ENCODE measurements at regions not wholly inside any gene's neighbourhood (a gene's known extent, or its start where the extent isn't known, plus 50 kb on each side); places are given as distances from the start of the nearest gene placed in this dataset.
"Not testable (repeated sequence)": the region's sequence is repeated elsewhere in the genome, so short reads cannot be mapped to it uniquely, and the experiment has no call there.

GRCh38 chr21:35473496-35473895 is 424.4 kb upstream of the RUNX1 start:
- no peak for DNase-seq (ENCODE audit: low spot score)

- peak; percentile 1 for DNase-seq (ENCODE audit: low spot score)
These were observed 421.4 kb upstream of the RUNX1 start for GRCh38 chr21:35470522-35470921.

- DNase-seq (ENCODE audit: low spot score) = no peak
These were observed 420.4 kb upstream of the RUNX1 start for GRCh38 chr21:35469498-35469897.

GRCh38 chr21:35468991-35469390 is 419.9 kb upstream of the RUNX1 start:
- DNase-seq (ENCODE audit: low spot score) = no peak

- DNase-seq (ENCODE audit: low spot score) = no peak
These were observed 418.5 kb upstream of the RUNX1 start for GRCh38 chr21:35467566-35467965.

- not testable (repeated sequence) for DNase-seq (ENCODE audit: low spot score)
These were observed 417.6 kb upstream of the RUNX1 start for GRCh38 chr21:35466681-35467080.

GRCh38 chr21:35465741-35466140 is 416.6 kb upstream of the RUNX1 start:
- no peak for DNase-seq (ENCODE audit: low spot score)

- DNase-seq (ENCODE audit: low spot score) = no peak
These were observed 412.6 kb upstream of the RUNX1 start for GRCh38 chr21:35461700-35462099.

GRCh38 chr21:35460441-35460840 is 411.3 kb upstream of the RUNX1 start:
- no peak for DNase-seq (ENCODE audit: low spot score)

GRCh38 chr21:35458405-35458804 is 409.3 kb upstream of the RUNX1 start:
- no peak for DNase-seq (ENCODE audit: low spot score)

GRCh38 chr21:35457097-35457804 is 408.1 kb upstream of the RUNX1 start:
- DNase-seq (ENCODE audit: low spot score) = no peak

GRCh38 chr21:35451276-35451675 is 402.2 kb upstream of the RUNX1 start:
- no peak for DNase-seq (ENCODE audit: low spot score)

- DNase-seq (ENCODE audit: low spot score) = no peak
These were observed 401.7 kb upstream of the RUNX1 start for GRCh38 chr21:35450830-35451229.

- no peak for DNase-seq (ENCODE audit: low spot score)
These were observed 400.7 kb upstream of the RUNX1 start for GRCh38 chr21:35449846-35450245.

- no peak for DNase-seq (ENCODE audit: low spot score)
These were observed 399.9 kb upstream of the RUNX1 start for GRCh38 chr21:35448876-35449599.

GRCh38 chr21:35444391-35444790 is 395.3 kb upstream of the RUNX1 start:
- no peak for DNase-seq (ENCODE audit: low spot score)

- no peak for DNase-seq (ENCODE audit: low spot score)
These were observed 392.9 kb upstream of the RUNX1 start for GRCh38 chr21:35441868-35442582.

- no peak for DNase-seq (ENCODE audit: low spot score)
These were observed 389.7 kb upstream of the RUNX1 start for GRCh38 chr21:35438643-35439404.

- no peak for DNase-seq (ENCODE audit: low spot score)
These were observed 388.8 kb upstream of the RUNX1 start for GRCh38 chr21:35437941-35438340.

GRCh38 chr21:35436899-35437298 is 387.8 kb upstream of the RUNX1 start:
- no peak for DNase-seq (ENCODE audit: low spot score)

GRCh38 chr21:35432601-35433000 is 383.5 kb upstream of the RUNX1 start:
- DNase-seq (ENCODE audit: low spot score) = not testable (repeated sequence)

- DNase-seq (ENCODE audit: low spot score) = no peak
These were observed 381.2 kb upstream of the RUNX1 start for GRCh38 chr21:35430260-35430659.

All from SK-N-DZ (cell line).